ENCODE measurements at regions not wholly inside any gene's neighbourhood (a gene's known extent, or its start where the extent isn't known, plus 50 kb on each side); places are given as distances from the start of the nearest gene placed in this dataset.

GRCh38 chr12:61161961-61162360 is 1098.2 kb upstream of the USP15 start:
- no peaks in the 10 kb centered on the region for H4K20me1 ChIP-seq (ENCODE audit: control insufficient read depth, extremely low read depth, insufficient read depth, low read length)
- H3K9ac ChIP-seq (ENCODE audit: control insufficient read depth, extremely low read depth, insufficient read depth, low read length): no peak overlapping the region
- no peaks in the 10 kb centered on the region for H3K27me3 ChIP-seq (ENCODE audit: control insufficient read depth, extremely low read depth, insufficient read depth, low read length)
- dilution Hi-C loops (cut with MboI; ENCODE audit: extremely low pct_ligation_motif_present, low sequenced_read_pairs): no loop called here
- DNase-seq (ENCODE audit: low read depth, low spot score) (no peak), FAIRE-seq (no peak)
- H3K4me3 ChIP-seq (ENCODE audit: control insufficient read depth in 2 of 3, extremely low read depth in 1 of 3, insufficient read depth in 2 of 3, low read depth in 1 of 3, low read length in 3 of 3): no peak overlapping the region
- no peaks in the 10 kb centered on the region for H3K4me1 ChIP-seq (ENCODE audit: control insufficient read depth, extremely low read depth, insufficient read depth, low read length)
- H2AFZ ChIP-seq (ENCODE audit: control insufficient read depth, low read length): no peak overlapping the region
- no peak overlapping the region for H3K27ac ChIP-seq (ENCODE audit: control insufficient read depth, insufficient read depth, low read length)
- H3K36me3 ChIP-seq (ENCODE audit: control insufficient read depth in 2 of 2, extremely low read depth in 1 of 2, insufficient read depth in 2 of 2, low read length in 2 of 2): no peaks in the 10 kb centered on the region
- TF ChIP-seq EZH2 (IDR thresholded peaks at IDR 0.05; ENCODE audit: low read length) (no peak), CTCF (optimal IDR thresholded peaks at IDR 0.05 in 1 of 3, IDR thresholded peaks at IDR 0.05 in 1 of 3, conservative IDR thresholded peaks at IDR 0.05 in 1 of 3; ENCODE audit: extremely low read depth in 1 of 3, insufficient read depth in 2 of 3, low read length in 3 of 3) (no peak)
- H3K9me3 ChIP-seq (ENCODE audit: control insufficient read depth, low read depth, low read length): no peaks in the 10 kb centered on the region
- no peaks in the 10 kb centered on the region for H3K79me2 ChIP-seq (ENCODE audit: control insufficient read depth, insufficient read depth, low read length)
- H3K4me2 ChIP-seq (ENCODE audit: control insufficient read depth, extremely low read depth, insufficient read depth, low read depth, low read length): no peak overlapping the region
- H3K9me1 ChIP-seq (ENCODE audit: control insufficient read depth, extremely low read depth, insufficient read depth, low read length): no peaks in the 10 kb centered on the region

DNA sequence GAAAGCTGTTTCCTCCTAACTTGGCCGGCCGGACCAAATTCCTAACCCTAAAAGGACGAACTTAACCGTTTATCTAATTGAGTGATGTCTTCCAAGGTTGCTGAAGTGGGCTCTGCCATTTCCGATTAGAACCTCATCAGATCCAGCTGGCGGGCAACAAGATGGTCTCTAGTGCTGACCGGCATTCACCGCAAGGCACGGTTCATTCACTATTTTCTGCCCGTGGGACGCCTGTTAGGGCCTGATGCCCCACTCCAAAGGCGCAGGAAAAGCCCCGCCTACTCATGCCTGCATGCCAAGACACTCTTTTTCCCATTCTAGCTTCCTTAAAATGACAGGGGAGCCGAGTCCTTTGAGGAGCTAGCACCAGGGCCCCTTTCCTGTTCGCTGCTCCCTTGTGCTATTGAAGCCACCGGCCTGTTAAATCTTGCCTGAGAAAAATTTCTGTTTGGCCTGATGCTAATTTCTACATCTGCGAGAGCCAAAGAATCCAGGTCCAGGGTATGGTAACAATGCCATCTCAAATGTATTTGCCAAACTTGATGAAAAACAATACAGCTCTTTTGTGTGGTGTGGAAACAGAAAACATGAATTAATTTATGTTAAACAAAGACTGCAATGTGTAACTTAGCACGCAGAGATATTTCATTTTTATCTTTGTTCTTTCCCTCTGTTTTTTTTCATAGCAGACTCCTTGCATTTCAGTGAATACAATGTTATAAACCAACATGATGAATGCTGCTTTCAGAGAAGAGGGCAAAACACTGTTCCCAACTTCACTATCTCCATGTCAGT is 1071.2 kb upstream of the USP15 start:
- H3K4me3 ChIP-seq (ENCODE audit: control insufficient read depth in 2 of 3, extremely low read depth in 1 of 3, insufficient read depth in 2 of 3, low read depth in 1 of 3, low read length in 3 of 3): no peak overlapping the region
- H3K9ac ChIP-seq (ENCODE audit: control insufficient read depth, extremely low read depth, insufficient read depth, low read length): no peak overlapping the region
- H4K20me1 ChIP-seq (ENCODE audit: control insufficient read depth, extremely low read depth, insufficient read depth, low read length): no peaks in the 10 kb centered on the region
- H3K9me3 ChIP-seq (ENCODE audit: control insufficient read depth, low read depth, low read length): no peaks in the 10 kb centered on the region
- no peaks in the 10 kb centered on the region for H3K36me3 ChIP-seq (ENCODE audit: control insufficient read depth in 2 of 2, extremely low read depth in 1 of 2, insufficient read depth in 2 of 2, low read length in 2 of 2)
- no peak overlapping the region for H3K4me2 ChIP-seq (ENCODE audit: control insufficient read depth, extremely low read depth, insufficient read depth, low read depth, low read length)
- H3K79me2 ChIP-seq (ENCODE audit: control insufficient read depth, insufficient read depth, low read length): no peaks in the 10 kb centered on the region
- H3K27ac ChIP-seq (ENCODE audit: control insufficient read depth, insufficient read depth, low read length): no peak overlapping the region
- DNase-seq (ENCODE audit: low read depth, low spot score) (no peak), FAIRE-seq (no peak)
- H3K4me1 ChIP-seq (ENCODE audit: control insufficient read depth, extremely low read depth, insufficient read depth, low read length): no peaks in the 10 kb centered on the region
- TF ChIP-seq EZH2 (IDR thresholded peaks at IDR 0.05; ENCODE audit: low read length) (no peak), CTCF (optimal IDR thresholded peaks at IDR 0.05 in 1 of 3, IDR thresholded peaks at IDR 0.05 in 1 of 3, conservative IDR thresholded peaks at IDR 0.05 in 1 of 3; ENCODE audit: extremely low read depth in 1 of 3, insufficient read depth in 2 of 3, low read length in 3 of 3) (no peak)
- dilution Hi-C loops (cut with MboI; ENCODE audit: extremely low pct_ligation_motif_present, low sequenced_read_pairs): no loop called here
- no peak overlapping the region for H2AFZ ChIP-seq (ENCODE audit: control insufficient read depth, low read length)
- no peaks in the 10 kb centered on the region for H3K9me1 ChIP-seq (ENCODE audit: control insufficient read depth, extremely low read depth, insufficient read depth, low read length)
- no peaks in the 10 kb centered on the region for H3K27me3 ChIP-seq (ENCODE audit: control insufficient read depth, extremely low read depth, insufficient read depth, low read length)
